ENCODE measurements at regions not wholly inside any gene's neighbourhood (a gene's known extent, or its start where the extent isn't known, plus 50 kb on each side); places are given as distances from the start of the nearest gene placed in this dataset.
"Not testable (repeated sequence)": the region's sequence is repeated elsewhere in the genome, so short reads cannot be mapped to it uniquely, and the experiment has no call there.

DNA sequence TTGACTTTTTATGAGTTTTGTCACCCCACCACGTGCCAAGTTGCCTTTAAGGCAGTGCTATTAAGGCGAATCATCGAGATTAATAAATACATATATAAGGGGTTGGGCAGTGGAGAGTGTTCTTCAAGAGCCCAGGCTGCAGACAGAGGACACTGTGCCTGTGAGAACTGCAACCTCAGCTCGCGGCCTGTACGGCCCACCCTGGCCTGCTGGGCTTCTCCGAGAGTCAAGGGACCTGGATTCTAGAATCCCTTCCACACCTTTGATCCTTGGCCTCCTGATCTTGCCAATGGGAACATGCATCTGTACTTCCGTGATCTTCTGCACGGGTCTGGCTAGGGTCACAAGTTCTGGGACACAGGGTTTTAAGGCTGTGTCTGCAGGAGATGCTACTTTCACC is 54.5 kb downstream of the IRX5 start:
- DNase-seq (ENCODE audit: extremely low read depth, low read depth): no peak
- TF ChIP-seq, protein P1, sequence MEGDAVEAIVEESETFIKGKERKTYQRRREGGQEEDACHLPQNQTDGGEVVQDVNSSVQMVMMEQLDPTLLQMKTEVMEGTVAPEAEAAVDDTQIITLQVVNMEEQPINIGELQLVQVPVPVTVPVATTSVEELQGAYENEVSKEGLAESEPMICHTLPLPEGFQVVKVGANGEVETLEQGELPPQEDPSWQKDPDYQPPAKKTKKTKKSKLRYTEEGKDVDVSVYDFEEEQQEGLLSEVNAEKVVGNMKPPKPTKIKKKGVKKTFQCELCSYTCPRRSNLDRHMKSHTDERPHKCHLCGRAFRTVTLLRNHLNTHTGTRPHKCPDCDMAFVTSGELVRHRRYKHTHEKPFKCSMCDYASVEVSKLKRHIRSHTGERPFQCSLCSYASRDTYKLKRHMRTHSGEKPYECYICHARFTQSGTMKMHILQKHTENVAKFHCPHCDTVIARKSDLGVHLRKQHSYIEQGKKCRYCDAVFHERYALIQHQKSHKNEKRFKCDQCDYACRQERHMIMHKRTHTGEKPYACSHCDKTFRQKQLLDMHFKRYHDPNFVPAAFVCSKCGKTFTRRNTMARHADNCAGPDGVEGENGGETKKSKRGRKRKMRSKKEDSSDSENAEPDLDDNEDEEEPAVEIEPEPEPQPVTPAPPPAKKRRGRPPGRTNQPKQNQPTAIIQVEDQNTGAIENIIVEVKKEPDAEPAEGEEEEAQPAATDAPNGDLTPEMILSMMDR (IDR thresholded peaks at IDR 0.05; ENCODE audit: low read depth, low read length): no peak

DNA sequence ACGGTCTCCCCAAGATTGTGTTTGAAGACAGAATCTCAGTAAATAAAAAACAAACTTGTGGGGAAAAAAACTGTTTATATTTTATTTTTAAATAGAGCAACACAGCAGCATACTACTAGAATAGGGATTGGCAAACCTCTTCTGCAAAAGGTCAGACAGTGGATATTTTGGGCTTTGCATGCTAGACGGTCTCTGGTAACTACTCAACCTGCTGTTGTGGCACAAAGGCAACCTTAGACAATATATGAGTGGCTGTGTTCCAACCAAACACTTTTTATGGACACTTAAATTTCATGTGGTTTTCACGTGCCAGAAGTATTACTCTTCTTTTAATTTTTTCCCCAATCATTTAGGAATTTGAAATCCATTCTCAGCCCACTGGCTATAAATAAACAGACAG is 55.0 kb downstream of the IRX5 start:
- TF ChIP-seq, protein P1 (IDR thresholded peaks at IDR 0.05; ENCODE audit: low read depth, low read length): no peak
- no peak for DNase-seq (ENCODE audit: extremely low read depth, low read depth)

DNA sequence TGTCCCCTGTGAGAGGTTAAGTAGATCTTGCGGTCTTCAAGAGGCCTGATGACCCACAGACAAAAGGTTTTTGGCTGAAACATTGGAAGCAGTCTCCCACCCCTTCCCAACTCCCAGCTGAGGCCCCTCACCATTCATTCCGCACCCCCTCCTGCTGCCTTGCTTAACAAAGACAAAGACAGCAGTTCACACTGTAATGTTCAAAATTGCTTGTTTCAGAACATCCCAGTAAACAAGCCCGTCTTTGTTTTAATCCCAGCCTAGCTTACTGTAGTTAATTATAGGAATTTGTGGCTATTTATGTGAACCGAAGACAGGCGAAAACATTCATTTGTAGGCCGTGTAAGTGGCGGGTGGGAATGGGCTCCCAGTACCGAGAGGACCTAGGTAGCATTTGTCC is 55.7 kb downstream of the IRX5 start:
- DNase-seq (ENCODE audit: extremely low read depth, low read depth): no peak
- TF ChIP-seq, protein P1 (IDR thresholded peaks at IDR 0.05; ENCODE audit: low read depth, low read length): no peak

DNA sequence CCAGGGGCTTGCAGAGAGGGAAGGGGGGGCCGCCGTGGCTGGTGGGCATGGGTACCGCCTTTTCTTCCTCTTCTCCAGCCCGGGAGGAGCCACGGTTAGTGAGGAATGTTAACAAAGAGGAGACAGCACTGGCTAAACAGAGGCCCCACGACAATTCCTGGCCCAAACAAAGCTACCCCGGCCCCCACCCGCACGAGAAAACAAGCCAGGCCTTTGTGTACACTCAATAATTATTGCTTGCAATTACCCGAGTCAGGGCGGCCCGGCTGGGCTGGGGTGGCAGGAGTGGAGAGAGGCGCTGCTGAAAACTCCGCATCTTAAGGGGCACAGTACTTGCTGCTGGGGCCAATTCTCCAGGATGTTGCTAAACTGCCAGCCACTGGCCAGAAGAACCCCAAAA is 56.4 kb downstream of the IRX5 start:
- no peak for DNase-seq (ENCODE audit: extremely low read depth, low read depth)
- TF ChIP-seq, protein P1 (IDR thresholded peaks at IDR 0.05; ENCODE audit: low read depth, low read length): no peak

DNA sequence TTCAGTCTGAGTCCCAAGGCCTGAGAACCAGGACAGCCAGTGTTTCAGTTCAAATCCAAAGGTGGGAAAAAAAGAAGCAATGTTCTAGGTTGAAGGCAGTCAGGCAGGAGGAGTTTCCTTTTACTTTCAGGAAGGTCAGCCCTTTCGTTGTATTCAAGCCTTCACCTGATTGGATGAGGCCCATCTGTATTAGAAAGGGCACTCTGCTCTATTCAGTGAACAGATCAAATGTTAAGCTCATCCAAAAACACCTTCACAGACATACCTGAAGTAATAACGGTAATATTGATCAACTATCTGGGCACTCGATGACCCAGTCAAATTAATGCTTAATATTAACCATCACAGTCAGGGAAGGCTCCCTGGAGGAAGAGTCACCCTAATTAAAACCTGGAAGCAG is 60.9 kb downstream of the IRX5 start:
- TF ChIP-seq, protein P1 (IDR thresholded peaks at IDR 0.05; ENCODE audit: low read depth, low read length): no peak
- DNase-seq (ENCODE audit: extremely low read depth, low read depth): no peak

DNA sequence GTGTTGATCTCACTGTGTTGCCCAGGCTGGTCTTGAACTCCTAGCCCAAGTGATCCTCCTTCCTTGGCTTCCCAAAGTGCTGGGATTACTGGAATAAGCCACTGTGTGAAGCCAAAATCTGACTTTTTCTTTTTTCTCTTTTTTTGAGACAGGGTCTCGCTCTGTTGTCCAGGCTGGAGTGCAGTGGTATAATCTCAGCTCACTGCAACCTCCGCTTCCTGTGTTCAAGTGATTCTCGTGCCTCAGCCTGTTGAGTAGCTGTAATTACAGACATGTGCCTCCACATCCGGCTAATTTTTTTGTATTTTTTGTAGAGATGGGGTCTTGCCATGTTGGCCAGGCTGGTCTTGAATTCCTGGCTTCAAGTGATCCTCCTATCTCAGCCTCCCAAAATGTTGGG is 61.3 kb downstream of the IRX5 start:
- not testable (repeated sequence) for DNase-seq (ENCODE audit: extremely low read depth, low read depth)

DNA sequence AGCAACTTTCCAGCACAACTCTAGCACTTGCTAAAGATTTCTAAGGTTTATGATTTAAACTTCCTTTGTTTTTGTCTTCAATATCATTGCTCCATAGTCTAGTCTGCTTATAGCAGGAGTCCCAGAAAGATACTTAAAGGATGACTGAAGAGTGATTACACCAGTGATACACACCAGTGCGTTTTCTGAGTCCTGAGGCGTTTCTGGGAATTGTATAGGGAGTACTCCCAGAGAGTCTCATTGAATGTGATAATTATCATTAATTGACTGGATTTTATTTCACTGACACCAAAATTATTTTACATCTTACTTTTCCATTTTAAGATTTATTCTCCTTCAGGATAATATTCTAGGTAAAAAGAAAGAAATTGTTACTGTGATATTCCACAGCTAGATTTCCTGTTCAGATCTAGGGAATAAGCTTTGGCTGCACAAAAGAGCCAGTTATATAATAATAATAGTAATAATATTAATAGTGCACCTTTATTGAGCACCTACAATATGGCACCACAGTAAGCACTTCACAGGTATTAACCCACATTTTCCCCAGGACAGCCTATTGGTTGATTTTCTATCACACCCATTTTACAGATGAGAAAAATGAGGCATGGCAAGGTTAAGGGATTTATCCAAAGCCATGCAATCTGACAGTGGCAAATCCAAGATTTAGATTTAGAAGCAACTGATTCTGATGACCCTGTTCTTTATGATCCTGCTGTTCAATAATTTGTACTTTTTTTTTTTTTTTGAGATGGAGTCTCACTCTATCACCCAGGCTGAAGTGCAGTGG is 62.6 kb downstream of the IRX5 start:
- TF ChIP-seq, protein P1 (IDR thresholded peaks at IDR 0.05; ENCODE audit: low read depth, low read length): no peak
- DNase-seq (ENCODE audit: extremely low read depth, low read depth): no peak

DNA sequence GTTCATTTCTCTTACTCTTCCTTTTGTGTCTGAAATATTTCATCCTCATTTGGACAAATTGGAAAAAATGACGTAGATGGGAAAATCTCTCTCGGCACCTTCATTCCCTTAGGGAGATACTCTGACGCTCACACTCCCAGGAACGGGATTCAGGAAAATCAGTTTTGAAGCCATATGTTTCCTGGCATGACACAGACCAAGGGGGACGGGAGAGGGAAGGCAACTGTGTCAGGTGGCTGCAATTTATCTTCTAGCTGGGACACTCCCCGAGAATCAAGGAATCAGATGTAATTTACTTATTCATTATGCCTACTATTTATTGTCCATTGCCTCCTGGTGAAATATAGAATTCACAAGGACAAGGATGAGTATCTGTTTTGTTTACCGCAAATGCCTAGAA is 65.5 kb downstream of the IRX5 start:
- TF ChIP-seq, protein P1 (IDR thresholded peaks at IDR 0.05; ENCODE audit: low read depth, low read length): no peak
- DNase-seq (ENCODE audit: extremely low read depth, low read depth): no peak
